ENCODE measurements at regions not wholly inside any gene's neighbourhood (a gene's known extent, or its start where the extent isn't known, plus 50 kb on each side); places are given as distances from the start of the nearest gene placed in this dataset.

GRCh38 chr1:116298746-116299145 is 74.3 kb upstream of the ATP1A1 start:
- no peak overlapping the region for H3K4me3 ChIP-seq (ENCODE audit: control insufficient read depth, low read depth, low read length)
- no peak for TF ChIP-seq CTCF (IDR thresholded peaks at IDR 0.05; ENCODE audit: control insufficient read depth, insufficient read depth, low read depth, low read length, missing control alignments)
- DNase-seq (ENCODE audit: low read depth) = no peak

DNA sequence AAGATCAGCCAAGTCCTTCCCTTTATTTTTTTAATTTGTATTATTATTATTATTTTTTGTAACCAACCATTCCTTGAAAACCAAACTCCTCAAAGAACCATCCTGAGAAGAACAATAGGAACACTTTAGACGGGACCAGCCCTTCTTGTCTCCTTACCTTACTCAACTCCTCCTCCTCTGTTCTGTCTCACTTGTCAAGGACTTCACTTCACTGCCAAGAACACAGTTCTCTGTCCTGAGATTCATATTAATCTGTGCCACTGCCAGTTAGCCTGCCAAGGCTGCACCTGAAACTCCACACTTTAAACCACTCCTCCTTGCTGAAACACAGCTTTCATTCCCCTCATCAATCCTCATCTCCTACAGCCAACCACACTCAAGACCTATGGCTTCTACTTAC is 73.8 kb upstream of the ATP1A1 start:
- DNase-seq (ENCODE audit: low read depth) = no peak

DNA sequence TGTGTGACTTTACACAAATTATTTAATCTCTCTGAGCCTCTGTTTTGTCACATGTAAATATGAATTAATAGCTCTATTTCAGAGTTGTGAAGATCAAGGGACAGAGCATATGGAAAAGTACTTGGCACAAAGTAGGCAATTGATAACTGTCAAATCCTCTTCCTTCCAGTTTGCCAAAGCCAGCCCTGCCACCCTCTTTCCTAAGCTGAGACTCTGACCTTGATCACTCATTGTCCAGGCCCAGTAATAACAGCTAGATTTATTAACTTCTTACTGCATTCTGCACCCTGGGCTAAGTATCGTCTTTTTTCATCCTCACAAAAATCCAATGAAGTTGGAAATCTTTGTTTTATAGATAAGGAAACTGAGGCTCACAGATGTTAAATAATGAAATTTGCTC is 70.8 kb upstream of the ATP1A1 start:
- no peak overlapping the region for H3K4me3 ChIP-seq (ENCODE audit: control insufficient read depth, low read depth, low read length)
- TF ChIP-seq CTCF (IDR thresholded peaks at IDR 0.05; ENCODE audit: control insufficient read depth, insufficient read depth, low read depth, low read length, missing control alignments) = no peak

More for the DNA sequence above, 73.8 kb upstream of the ATP1A1 start:
- TF ChIP-seq CTCF (IDR thresholded peaks at IDR 0.05; ENCODE audit: control insufficient read depth, insufficient read depth, low read depth, low read length, missing control alignments) = no peak
- H3K4me3 ChIP-seq (ENCODE audit: control insufficient read depth, low read depth, low read length) = no peak overlapping the region

DNA sequence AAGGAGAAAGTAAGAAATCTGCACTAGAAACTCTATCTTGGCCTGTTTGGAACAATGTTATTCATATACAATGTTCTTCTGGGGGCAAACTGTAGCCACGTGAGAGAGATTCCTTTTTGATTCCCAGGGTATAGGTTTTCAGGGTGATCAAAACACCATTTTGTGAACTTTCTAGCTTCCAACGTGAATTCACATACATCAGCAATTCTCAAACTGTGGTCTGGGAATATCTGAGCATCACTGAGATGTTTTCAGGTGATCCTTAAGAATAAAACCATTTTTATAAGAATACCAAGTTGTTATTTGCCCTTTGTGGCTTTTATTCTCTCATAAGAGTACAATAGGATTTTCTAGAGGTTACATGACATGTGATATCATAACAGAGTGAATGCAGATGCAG is 66.9 kb upstream of the ATP1A1 start:
- no peak for DNase-seq (ENCODE audit: low read depth)
- no peak for TF ChIP-seq CTCF (IDR thresholded peaks at IDR 0.05; ENCODE audit: control insufficient read depth, insufficient read depth, low read depth, low read length, missing control alignments)
- H3K4me3 ChIP-seq (ENCODE audit: control insufficient read depth, low read depth, low read length) = no peak overlapping the region

More for the DNA sequence above, 70.8 kb upstream of the ATP1A1 start:
- no peak for DNase-seq (ENCODE audit: low read depth)

DNA sequence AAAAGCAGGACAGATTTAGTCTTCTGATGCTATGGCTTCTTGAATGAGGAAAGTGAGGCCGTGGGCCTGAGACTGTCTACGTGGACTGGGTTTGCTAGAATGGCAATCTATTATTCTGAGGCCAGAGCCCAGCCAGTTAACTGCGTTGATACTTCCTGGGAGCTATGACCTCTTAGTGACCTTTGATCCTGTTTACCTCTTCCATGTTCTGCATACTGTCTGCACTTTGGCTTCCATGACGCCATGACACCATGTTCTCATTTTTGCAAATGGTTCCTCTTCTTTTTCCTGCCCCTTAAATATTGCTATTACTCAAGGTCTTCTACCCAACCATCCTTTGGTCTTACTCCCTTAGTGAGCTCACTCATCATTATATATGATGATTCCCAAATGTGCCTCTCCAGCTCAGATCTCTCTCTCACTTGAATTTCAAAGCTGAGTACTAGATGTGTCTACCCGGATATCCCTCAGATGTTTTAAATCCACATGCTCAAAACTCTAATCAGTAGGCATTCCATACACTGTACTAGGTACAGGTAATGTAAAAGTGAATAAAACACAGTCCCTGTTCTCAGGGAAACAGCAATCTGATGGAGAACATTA is 66.1 kb upstream of the ATP1A1 start:
- H3K4me3 ChIP-seq (ENCODE audit: control insufficient read depth, low read depth, low read length) = no peak overlapping the region
- no peak for DNase-seq (ENCODE audit: low read depth)
- no peak for TF ChIP-seq CTCF (IDR thresholded peaks at IDR 0.05; ENCODE audit: control insufficient read depth, insufficient read depth, low read depth, low read length, missing control alignments)

- H3K4me3 ChIP-seq (ENCODE audit: control insufficient read depth, low read depth, low read length) = no peak overlapping the region
- no peak for TF ChIP-seq CTCF (IDR thresholded peaks at IDR 0.05; ENCODE audit: control insufficient read depth, insufficient read depth, low read depth, low read length, missing control alignments)
- no peak for DNase-seq (ENCODE audit: low read depth)
These were observed 64.8 kb upstream of the ATP1A1 start for GRCh38 chr1:116308276-116308675.
